Astrocyte (in vitro differentiated cells and primary cell): ENCODE measurements at regions not wholly inside any gene's neighbourhood (a gene's known extent, or its start where the extent isn't known, plus 50 kb on each side); places are given as distances from the start of the nearest gene placed in this dataset.

ENCODE experiments used
- DNase-seq: peaks from one replicate; pipeline ENCODE4 v3.0.0-alpha.2; 2010; ENCODE audit warnings: low read depth
- FAIRE-seq: peaks from 2 replicates; lab custom pipeline; 2011; peaks lifted over from hg19 to GRCh38; lab: Jason Lieb, UNC
- H2AFZ ChIP-seq: 2 replicates; pipeline ENCODE4 v1.6.0; 2012; ENCODE audit warnings: low read depth, low read length, inconsistent platforms
- H3K27ac ChIP-seq: 2 replicates; pipeline ENCODE4 v1.5.1; 2011; ENCODE audit warnings: low read depth, low read length, inconsistent platforms
- H3K27me3 ChIP-seq: 2 replicates; pipeline ENCODE4 v1.6.0; 2011; ENCODE audit warnings: low read length, inconsistent platforms; ENCODE audit not compliant: insufficient read depth
- H3K36me3 ChIP-seq: 2 replicates; pipeline ENCODE4 v1.5.1; 2011; ENCODE audit warnings: low read length, inconsistent platforms; ENCODE audit not compliant: insufficient read depth
- H3K4me1 ChIP-seq: 2 replicates; pipeline ENCODE4 v1.5.1; 2011; ENCODE audit warnings: low read length, inconsistent platforms; ENCODE audit not compliant: insufficient read depth
- H3K4me2 ChIP-seq: 2 replicates; pipeline ENCODE4 v1.6.0; 2012; ENCODE audit warnings: low read length, inconsistent platforms
- H3K4me3 ChIP-seq: 2 replicates; pipeline ENCODE4 v1.5.1; 2011; ENCODE audit warnings: low read depth, mild to moderate bottlenecking, low read length, inconsistent platforms; ENCODE audit not compliant: insufficient read depth
- H3K79me2 ChIP-seq: 2 replicates; pipeline ENCODE4 v1.6.0; 2012; ENCODE audit warnings: mild to moderate bottlenecking, low read length, inconsistent platforms; ENCODE audit not compliant: insufficient read depth
- H3K9ac ChIP-seq: 2 replicates; pipeline ENCODE4 v1.6.0; 2012; ENCODE audit warnings: mild to moderate bottlenecking, low read length, inconsistent platforms
- H3K9me3 ChIP-seq: 2 replicates; pipeline ENCODE4 v1.5.1; 2012; ENCODE audit warnings: low read depth, mild to moderate bottlenecking, low read length, inconsistent platforms; ENCODE audit not compliant: insufficient read depth
- H4K20me1 ChIP-seq: 2 replicates; pipeline ENCODE4 v1.6.0; 2012; ENCODE audit warnings: low read length, inconsistent platforms; ENCODE audit not compliant: insufficient read depth
- H3K27ac Mint-ChIP-seq: one replicate; pipeline ENCODE4 v1.8.0; 2021; ENCODE audit warnings: mild to moderate bottlenecking, mixed read lengths; ENCODE audit not compliant: unreplicated experiment
- H3K27me3 Mint-ChIP-seq: one replicate; pipeline ENCODE4 v1.8.0; 2021; ENCODE audit warnings: low read depth, mixed read lengths; ENCODE audit not compliant: unreplicated experiment
- H3K36me3 Mint-ChIP-seq: one replicate; pipeline ENCODE4 v1.8.0; 2021; ENCODE audit warnings: low read depth, mixed read lengths; ENCODE audit not compliant: unreplicated experiment
- H3K4me1 Mint-ChIP-seq: one replicate; pipeline ENCODE4 v1.8.0; 2021; ENCODE audit warnings: low read depth, mixed read lengths; ENCODE audit not compliant: unreplicated experiment
- H3K4me3 Mint-ChIP-seq: one replicate; pipeline ENCODE4 v1.8.0; 2021; ENCODE audit warnings: mild to moderate bottlenecking, moderate library complexity, mixed read lengths; ENCODE audit not compliant: unreplicated experiment
- H3K9me3 Mint-ChIP-seq: one replicate; pipeline ENCODE4 v1.8.0; 2021; ENCODE audit warnings: mild to moderate bottlenecking, mixed read lengths; ENCODE audit not compliant: unreplicated experiment
- EZH2 ChIP-seq: IDR thresholded peaks from 2 replicates; pipeline ENCODE4 v1.6.1; 2012; ENCODE audit warnings: mild to moderate bottlenecking, low read length, inconsistent platforms; ENCODE audit not compliant: insufficient read depth
- TF ChIP-seq, protein P1 (sequence below): IDR thresholded peaks from 2 replicates; pipeline ENCODE4 v1.5.1; 2011; ENCODE audit warnings: low read depth, mild to moderate bottlenecking, inconsistent platforms, low read length, moderate library complexity; ENCODE audit not compliant: insufficient read depth

DNA sequence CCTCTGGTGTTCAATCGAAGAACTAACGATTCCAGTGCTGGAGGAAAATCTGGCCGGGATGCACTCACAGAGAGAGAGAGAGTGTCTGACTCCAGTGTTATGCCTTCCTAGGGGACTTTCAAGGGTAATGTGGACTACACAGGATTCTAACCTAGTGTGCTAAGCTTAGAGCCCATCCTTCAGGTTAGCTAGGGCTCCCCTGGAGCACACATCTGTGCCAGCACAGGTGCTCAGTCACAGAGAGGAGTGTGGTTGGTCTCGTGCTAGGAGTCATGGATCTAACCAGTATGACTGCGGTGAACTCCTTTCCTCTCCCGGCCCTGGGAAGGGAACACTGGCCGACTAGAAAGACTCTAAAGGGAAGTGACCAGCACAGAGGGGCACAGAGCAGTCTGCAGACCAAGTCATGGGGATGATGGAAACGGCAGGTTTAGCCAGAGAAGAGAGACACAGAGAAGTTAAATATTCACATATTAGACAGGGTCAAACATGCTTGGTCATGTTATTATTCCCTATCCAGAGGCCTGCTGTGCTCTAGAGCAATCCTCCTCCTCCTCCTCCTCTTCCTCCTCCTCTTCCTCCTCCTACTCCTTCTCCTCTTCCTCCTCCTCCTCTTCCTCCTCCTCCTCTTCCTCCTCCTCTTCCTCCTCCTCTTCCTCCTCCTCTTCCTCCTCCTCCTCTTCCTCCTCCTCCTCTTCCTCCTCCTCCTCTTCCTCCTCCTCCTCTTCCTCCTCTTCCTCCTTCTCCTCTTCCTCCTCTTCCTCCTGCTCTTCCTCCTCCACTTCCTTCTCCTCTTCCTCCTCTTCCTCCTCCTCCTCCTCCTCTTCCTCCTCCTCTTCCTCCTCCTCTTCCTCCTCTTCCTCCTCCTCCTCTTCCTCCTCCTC, 280.3 kb downstream of the XXYLT1 start:
- Histone ChIP-seq H3K36me3 (no peaks in the 10 kb centered on the region), H3K27ac (no peak overlapping the region), H3K27me3 (no peaks in the 10 kb centered on the region), H3K4me1 (peaks cover 11% of the 10 kb centered on the region), H4K20me1 (no peaks in the 10 kb centered on the region), H3K4me3 (no peak overlapping the region), H3K79me2 (no peaks in the 10 kb centered on the region), H3K9ac (no peak overlapping the region), H2AFZ (no peak overlapping the region), H3K4me2 (no peak overlapping the region), H3K9me3 (no peaks in the 10 kb centered on the region)
- TF ChIP-seq, protein P1, sequence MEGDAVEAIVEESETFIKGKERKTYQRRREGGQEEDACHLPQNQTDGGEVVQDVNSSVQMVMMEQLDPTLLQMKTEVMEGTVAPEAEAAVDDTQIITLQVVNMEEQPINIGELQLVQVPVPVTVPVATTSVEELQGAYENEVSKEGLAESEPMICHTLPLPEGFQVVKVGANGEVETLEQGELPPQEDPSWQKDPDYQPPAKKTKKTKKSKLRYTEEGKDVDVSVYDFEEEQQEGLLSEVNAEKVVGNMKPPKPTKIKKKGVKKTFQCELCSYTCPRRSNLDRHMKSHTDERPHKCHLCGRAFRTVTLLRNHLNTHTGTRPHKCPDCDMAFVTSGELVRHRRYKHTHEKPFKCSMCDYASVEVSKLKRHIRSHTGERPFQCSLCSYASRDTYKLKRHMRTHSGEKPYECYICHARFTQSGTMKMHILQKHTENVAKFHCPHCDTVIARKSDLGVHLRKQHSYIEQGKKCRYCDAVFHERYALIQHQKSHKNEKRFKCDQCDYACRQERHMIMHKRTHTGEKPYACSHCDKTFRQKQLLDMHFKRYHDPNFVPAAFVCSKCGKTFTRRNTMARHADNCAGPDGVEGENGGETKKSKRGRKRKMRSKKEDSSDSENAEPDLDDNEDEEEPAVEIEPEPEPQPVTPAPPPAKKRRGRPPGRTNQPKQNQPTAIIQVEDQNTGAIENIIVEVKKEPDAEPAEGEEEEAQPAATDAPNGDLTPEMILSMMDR, result no peak
- no peak for TF ChIP-seq EZH2
- DNase-seq (no peak), FAIRE-seq (no peak)
- Mint-ChIP-seq H3K9me3 (peaks cover 5% of the 10 kb centered on the region), H3K36me3 (no peaks in the 10 kb centered on the region), H3K27ac (no peak overlapping the region), H3K4me3 (no peak overlapping the region), H3K27me3 (peaks cover 29% of the 10 kb centered on the region), H3K4me1 (peaks cover 18% of the 10 kb centered on the region)

DNA sequence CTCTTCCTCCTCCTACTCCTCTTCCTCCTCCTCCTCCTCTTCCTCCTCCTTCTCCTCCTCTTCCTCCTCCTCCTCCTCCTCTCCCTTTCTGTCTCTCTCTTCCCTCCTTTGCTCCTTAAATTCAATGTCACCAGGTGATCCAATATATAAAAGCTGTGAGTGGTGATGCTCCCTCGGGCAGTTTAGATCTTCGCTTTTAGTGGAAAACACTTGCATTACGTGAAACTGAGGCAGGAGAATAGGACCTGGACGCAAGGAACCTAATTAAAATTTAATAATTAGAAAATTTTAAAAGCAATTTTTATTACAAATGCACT, 279.7 kb downstream of the XXYLT1 start:
- TF ChIP-seq, protein P1, result no peak
- no peak for TF ChIP-seq EZH2
- Histone ChIP-seq H3K9ac (no peak overlapping the region), H3K4me3 (no peak overlapping the region), H3K4me1 (peaks cover 11% of the 10 kb centered on the region), H3K4me2 (no peak overlapping the region), H3K9me3 (no peaks in the 10 kb centered on the region), H3K27ac (no peak overlapping the region), H3K36me3 (no peaks in the 10 kb centered on the region), H3K79me2 (no peaks in the 10 kb centered on the region), H3K27me3 (no peaks in the 10 kb centered on the region), H2AFZ (no peak overlapping the region), H4K20me1 (no peaks in the 10 kb centered on the region)
- Mint-ChIP-seq H3K27me3 (peaks cover 31% of the 10 kb centered on the region), H3K9me3 (peaks cover 3% of the 10 kb centered on the region), H3K4me3 (no peak overlapping the region), H3K36me3 (no peaks in the 10 kb centered on the region), H3K27ac (no peak overlapping the region), H3K4me1 (peaks cover 14% of the 10 kb centered on the region)
- FAIRE-seq (no peak), DNase-seq (no peak)

DNA sequence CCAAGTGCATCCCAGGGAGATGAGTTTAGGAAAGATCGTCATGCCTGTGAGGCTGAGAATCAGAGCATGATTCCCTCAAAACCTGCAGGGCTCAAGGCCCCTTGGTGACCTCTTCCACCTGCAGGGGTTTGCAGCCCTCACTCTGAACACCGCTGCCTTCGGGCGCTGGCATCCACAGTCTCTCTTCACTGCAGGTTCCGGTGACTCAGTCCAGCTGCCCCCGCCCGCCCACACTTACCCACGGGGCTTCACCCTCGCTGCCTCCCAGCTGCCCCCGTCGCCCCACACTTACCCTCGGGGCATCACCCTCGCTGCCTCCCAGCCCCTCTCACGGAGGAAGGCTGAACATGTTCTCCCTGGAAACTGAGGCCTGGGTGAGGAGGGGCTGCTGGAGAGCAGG, 277.1 kb downstream of the XXYLT1 start:
- Mint-ChIP-seq H3K27ac (no peak overlapping the region), H3K9me3 (peaks cover 3% of the 10 kb centered on the region), H3K27me3 (peaks cover 44% of the 10 kb centered on the region), H3K4me3 (no peak overlapping the region), H3K36me3 (no peaks in the 10 kb centered on the region), H3K4me1 (peaks cover 2% of the 10 kb centered on the region)
- Histone ChIP-seq H3K9me3 (no peaks in the 10 kb centered on the region), H3K4me3 (no peak overlapping the region), H3K9ac (no peak overlapping the region), H3K36me3 (no peaks in the 10 kb centered on the region), H4K20me1 (no peaks in the 10 kb centered on the region), H2AFZ (no peak overlapping the region), H3K4me1 (peaks cover 6% of the 10 kb centered on the region), H3K79me2 (no peaks in the 10 kb centered on the region), H3K27ac (no peak overlapping the region), H3K27me3 (peaks cover 3% of the 10 kb centered on the region), H3K4me2 (no peak overlapping the region)
- no peak for FAIRE-seq
- no peak for TF ChIP-seq EZH2
- TF ChIP-seq, protein P1, result no peak
- DNase-seq, result no peak
